Limb (tissue), 2 donors: ENCODE measurements at regions not wholly inside any gene's neighbourhood (a gene's known extent, or its start where the extent isn't known, plus 50 kb on each side); places are given as distances from the start of the nearest gene placed in this dataset.

Experiments used
- DNase-seq, 2 donors: peaks; one replicate each; pipeline ENCODE4 v3.0.0-alpha.2; 2016; ENCODE audit errors: extremely low spot score in 2 of 2

DNA sequence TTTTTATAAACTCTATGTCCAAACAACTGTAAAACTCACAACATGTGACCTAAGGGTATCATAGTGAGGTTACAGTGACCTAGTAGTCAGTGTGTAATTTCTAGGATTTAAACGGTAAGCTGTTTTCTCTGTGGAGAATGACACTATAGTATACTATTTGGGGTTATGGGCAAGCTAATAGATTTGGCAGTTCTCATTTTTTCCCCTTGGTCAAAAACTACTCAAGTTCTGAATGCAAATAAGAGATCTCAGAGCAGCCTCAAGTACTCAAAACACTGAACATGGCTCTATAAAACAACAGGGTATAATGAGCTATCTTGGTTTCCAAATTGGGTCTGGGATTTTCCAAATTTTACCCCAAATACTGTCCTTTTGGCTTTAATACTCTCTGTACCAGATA lies 88.5 kb upstream of the HMCN1 start:
- DNase-seq = no peak

DNA sequence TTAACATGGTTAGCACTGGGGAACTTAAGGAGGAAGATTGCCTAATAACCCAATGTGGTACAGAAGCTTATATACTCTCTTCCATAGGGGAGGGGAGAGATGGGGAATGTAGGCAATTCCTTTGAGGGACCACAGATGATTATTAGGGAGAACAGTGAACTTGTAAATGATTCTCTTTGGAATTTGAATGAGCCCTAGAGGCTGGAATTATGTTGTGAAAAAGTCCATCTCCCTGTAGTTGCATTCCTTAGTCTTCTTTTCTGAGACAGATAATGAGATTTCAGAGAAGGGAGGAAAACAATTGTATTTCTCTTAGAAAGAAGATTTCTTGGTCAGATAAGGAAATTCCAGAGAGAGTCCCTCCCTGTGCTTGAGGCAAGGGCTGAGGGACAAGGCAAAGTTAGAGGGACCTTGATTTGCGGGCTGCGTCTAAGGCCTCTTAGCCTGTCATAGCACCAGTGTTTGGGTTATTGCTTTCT lies 89.0 kb upstream of the HMCN1 start:
- DNase-seq = no peak

DNA sequence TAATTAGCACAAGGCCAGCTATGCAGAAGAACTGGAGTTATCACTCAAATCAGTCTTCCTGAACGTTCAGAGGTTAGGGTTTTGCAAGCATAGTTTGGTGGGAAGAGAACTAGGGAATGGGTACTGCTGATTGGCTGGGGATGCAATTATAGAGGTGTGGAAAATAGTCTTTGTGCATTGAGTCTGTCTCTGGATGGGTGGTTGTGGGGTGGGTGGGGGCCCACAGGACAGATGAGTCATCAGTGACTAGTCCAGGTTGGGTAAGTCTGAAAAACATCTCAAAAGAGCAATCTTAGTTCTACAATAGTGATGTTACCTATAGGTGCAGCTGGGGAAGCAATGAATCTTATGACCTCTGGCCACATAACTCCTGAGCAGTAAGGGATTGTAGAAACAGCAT lies 89.7 kb upstream of the HMCN1 start:
- no peak for DNase-seq

DNA sequence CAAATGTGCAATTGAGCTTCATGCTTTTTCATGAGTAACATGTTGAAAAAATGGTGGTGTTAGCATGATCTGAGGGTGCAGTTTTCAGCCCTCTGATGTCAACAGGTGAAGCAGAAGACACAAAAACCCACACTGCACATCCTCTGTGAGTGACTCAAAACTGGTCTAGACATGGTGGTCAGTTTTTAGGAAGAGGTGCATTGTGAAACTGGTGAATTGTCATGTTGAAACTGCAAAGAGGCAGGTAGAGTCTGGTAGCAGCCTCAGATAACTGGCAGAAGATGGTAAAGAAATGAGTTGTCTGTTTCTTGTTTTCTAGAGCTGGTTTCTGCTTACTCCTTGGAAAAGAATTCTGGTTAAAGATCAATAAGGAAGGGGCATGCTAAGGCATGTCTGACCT lies 97.3 kb upstream of the HMCN1 start:
- DNase-seq = no peak

DNA sequence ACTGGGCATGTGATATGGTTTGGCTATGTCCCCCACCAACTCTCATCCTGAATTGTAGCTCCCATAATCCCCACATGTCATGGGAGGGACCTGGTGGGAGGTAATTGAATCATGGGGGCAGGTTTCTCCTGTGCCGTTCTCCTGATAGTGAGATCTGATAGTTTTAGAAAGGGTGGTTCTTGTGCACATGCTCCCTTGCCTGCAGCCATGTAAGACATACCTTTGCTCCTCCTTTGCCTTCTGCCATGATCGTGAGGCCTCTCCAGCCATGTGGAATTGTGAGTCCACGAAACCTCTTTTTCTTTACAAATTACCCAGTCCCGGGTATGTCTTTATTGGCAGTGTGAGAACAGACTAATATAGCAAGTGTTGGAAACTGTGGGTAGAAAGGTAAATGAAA lies 99.5 kb upstream of the HMCN1 start:
- no peak for DNase-seq

DNA sequence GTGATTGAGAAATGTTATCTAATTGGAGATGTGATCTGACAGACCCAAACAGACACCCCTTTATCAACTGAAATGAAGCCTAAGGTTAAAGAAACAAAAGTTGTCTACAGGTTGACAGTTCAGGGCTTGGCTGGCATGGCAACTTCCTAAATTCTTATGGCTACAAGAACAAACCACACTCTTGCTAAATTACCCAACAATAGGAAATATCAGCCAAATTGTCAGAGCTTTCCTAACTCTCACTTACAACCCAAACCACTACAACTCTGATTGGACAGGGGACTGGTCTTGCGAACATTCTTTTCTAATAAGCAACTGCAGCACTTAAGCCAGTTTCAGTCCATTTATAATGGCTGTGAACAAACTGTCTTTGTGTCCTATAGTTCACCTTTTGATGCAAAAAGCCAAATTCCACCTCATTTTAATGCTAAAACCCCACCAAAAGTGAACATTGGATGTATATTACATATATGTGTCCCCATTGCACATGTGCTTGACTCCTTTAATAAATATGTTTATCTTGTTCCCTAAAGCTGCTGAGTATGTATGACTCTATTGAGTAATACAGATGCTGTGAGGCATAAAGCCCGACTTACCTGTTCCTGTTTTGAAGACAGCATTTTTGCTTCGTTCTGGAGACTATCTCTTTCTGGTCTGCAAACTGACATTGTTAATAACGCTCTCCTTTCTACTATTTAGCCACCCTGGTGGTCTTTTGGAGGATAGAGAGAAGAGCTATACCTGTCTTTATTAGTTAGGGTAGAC lies 101.3 kb upstream of the HMCN1 start:
- DNase-seq = no peak

DNA sequence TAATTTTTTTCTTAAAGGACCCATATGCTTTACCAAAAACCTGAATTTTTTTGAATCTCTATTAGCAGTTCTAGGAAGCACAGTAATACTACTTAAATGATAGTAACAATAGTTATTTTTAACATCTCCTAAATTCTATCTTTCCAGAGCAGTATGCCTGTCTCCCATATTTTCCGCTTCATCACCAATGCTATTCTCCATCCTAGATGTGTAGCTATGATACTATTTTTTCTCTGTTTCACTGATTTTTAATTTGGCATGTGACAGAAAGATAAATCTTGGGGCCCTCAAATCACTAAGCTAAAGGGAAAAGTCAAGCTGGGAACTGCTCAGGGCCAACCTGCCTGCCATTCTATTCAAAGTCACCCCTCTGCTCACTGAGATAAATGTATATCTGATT lies 102.3 kb upstream of the HMCN1 start:
- DNase-seq = no peak

DNA sequence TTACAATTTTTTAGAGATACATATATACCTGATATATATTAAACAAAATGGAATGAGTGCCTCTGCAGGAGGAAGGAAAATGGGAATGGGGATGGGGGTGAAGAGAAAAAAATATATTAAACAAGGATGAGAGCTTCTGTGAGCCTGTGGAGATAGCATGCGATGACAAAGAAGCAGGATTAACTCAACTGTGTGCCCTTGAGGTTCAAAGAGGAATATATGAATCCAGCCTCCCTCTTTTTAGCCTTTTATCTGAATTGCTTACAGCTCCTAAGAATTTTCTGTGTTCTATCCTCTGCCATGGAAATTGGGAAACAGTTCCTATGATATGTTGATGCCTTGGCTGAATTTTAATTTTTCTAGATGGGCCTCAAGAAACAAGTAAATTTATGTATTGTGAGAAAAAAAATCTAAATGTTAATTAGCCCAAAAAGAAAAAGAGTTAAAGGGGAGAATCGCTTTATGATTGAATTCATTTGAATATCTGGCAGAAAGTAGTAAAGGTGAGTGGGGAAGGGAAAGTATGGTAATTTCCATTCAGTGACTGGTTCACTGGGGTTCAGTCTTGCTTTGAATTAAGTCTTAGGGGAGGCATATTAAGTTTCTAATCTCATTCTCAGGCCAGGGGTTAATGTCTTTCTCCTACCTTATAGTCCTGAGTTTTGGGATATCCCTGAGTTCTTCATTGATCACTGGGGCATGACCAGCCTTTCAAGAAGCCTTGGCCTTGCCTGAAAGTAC lies 106.3 kb upstream of the HMCN1 start:
- DNase-seq = no peak

DNA sequence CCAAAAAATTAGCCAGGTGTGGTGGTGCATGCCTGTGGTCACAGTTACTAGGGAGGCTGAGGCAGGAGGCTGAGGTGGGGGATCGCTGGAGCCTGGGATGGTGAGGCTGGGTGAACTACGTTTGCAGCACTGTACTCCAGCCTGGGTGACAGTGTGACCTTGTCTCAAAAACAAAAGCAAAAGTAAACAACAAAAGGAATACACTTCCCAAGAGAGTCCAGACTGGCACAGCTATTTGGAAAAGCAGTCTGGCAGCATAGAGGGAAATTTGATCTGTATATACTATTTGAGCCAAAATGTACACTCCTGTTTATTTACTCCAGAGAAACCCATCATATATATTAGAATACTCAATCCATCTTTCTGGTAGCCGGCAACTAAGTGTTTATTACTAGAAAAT lies 107.0 kb upstream of the HMCN1 start:
- DNase-seq = no peak

DNA sequence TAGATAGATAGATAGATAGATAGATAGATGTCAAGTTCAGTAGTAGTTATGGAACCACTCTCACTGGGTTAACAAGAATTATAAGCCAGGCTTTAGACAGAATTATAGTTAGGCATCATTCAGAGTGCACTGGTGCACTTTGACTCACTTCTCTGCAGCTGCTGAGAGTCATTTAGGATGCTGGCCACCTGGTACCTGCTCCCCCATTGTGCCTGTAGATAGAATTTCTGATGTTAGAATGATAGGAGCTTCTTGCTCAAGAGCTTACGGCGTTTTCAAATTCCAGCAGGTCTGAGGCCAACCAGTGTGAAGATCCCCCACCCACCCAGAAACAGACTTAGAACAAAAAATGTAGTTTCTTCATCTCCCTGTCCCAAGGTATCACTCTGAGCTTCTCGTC lies 107.8 kb upstream of the HMCN1 start:
- DNase-seq = no peak

DNA sequence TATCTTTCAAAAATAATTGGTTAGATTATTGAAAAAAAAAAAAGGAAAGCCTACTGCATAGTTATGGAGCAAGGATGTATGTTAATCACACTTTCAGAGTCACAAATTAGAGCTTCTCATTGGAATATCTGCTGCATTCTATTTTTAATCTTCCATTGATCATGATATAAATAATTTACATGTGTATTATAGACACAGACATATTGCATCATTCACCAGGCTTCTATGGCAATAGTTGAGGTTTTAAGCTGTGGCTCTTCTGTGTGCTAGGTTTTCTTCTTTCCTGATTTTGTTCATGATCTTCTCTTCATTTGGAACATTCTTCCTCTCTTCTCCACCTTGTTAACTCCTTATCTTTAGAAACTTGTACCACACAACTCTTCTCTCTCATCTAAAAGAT lies 123.2 kb upstream of the HMCN1 start:
- no peak for DNase-seq

DNA sequence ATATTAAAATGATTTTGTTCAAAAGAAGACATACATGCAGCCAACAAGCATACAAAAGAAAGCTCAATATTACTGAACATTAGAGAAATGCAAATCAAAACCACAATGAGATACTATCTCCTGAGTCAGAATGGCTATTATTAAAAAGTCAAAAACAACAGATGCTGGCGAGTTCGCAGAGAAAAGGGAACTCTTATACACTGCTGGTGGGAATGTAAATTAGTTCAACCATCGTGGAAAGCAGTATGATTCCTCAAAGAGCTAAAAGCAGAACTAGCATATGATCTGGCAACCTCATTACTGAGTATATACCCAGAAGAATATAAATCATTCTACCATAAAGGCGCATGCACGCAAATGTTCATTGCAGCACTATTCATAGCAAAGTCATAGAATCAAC lies 126.0 kb upstream of the HMCN1 start:
- DNase-seq = no peak

DNA sequence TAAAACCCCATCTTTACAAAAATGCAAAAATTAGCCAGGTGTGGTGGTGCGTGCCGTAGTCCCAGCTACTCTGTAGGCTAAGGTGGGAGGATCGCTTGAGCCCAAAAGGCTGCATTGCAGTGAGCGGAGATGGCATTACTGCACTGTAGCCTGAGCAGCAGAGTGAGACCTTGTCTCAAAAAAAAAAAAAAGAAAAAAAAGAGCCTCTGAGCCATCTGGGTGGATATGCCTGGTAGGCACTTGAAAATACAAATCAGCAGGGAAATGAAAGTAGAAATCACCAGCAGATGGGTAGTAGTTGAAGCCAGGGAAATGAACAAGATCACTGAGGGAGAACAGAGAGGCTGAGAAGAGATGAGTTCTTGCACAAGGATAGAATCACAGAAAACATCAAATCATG lies 131.0 kb upstream of the HMCN1 start:
- DNase-seq = no peak

DNA sequence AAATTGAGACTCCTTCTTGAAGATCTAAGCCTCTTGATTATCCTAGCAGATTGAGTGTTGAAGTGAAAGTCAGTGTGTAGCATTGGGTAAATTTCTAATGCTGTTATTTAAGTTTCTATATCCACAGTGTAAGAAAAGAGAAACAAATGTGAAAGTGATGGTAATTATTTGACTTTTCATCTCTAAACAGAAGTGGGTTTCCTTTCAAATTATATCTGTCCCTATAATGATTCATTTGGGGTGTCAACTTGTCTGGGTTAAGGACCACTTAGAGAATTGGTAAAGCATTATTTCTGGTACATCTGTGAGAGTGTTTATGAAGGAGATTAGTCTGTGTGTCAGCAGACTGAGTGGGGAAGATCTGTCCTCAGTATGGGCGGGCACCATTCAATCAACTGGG lies 133.0 kb upstream of the HMCN1 start:
- DNase-seq = no peak

DNA sequence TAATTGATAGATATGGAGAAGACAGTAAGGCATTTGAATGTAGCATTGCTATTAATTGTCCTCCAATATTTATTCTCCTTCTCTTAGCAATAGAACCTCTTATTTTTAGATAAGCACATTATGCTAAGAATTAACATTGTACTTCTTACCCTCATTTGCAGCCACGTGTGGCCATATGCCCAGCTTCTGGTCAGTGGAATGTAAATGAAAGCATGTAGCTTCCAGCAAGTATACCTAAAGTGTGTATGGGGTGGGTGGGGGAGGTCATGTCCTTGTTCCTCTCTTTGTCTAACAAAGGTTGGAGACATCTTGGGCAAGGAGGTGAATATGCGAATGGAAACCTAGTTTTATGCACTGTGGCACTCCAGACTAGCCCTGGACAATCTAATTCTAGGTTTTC lies 133.6 kb upstream of the HMCN1 start:
- DNase-seq = no peak

DNA sequence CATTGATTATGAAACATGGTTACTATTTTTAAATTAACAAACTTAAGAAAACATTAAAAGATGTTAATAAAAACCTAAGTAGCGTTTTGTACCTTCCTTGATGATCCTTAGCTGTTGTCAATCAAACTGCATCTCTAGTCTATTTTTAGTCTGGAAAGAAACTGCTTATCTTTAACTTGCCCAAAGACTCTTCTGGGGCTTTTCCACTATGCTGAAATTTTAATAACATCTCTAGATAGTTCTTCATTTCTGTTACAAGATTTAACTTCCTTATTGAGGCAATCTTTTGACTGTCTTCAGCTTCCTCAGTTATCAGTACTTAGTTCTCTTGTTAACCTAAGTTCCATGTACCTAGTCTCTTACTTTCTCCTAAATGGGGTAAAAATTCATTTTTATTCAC lies 135.9 kb upstream of the HMCN1 start:
- DNase-seq = no peak

DNA sequence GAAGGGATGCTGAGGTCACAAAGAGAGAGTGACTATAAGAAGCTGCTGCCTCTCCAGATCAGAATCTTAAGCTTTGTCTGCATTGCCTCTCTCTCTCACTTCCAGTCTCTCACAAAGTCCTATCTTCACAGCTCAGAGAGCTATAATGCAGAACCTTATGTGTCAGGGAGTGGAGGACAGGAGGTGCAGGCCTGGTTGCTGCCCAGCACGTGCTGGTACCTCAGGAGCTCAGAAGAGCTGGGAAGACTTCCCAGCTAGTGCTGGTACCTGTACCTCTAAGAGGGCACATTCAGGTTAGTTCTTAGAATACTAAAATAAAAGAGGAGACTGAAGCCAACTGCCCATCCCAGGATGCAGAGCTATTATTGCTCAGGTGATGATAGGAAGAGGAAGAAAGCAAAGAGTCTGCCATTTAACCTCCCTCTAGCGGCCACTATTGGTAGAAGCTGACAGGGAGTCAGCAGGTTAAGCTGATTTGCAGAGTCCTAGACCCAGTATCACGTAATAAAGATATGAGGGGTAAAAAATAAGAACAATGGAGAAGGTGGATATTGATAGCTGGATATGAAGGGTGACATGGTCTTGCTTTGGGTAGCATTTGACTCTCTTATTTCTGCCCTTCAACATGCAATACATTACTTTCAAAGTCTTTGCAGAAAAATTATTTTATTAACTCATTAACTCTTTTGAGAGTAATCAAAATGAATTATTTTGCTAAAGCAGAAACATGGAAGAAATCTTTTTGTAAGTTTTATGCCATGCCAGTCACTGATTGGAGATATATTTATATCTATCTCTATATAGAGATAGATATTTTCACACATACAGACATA lies 138.1 kb upstream of the HMCN1 start:
- DNase-seq = peak; percentile 14 to 44

DNA sequence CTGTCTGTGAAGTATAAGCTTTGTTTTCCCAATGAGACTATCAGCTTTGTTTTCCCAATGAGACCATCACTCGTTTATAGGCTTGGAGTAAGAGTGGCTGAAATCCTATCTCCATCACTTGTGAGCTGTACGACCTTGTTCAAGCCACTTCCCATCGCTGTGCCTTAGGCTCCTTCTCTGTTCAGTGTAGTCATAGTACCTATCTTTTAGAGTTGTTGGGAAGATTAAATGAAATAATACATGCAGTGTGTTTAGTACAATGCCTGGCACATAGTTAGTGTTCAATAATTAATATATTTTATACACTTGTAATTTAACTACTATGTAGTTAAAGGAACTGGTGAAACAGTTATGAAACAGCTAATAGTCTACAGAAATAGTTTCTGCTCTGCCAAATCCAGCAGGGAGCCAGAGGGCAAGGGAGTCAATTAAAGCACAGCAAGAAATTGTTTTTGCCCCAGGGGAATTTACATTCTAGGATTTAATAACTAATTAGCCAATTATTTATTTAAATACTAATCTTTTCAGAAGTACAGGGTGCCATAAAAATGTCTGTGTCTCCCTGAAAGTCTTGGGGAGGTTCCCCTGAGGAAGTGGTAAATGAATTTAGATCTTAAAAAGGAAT lies 139.3 kb upstream of the HMCN1 start:
- no peak for DNase-seq

DNA sequence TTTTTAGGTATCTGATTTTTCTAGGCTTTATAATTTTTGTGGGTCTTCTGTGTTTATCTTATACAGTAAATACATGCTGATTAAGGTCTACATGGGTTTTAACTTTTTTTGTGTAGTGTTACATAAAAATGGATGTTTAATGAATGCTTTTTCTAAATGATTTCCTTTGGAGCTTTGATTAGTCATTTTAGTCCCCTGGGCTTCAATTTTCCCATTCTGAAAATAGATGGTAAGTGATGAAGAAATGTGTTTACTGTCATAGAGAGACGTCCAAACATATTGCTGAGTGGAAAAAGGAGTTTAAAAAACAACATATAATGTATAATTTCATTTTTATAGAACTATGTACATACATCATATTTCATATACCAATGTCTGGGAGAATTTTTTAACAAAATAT lies 140.9 kb upstream of the HMCN1 start:
- DNase-seq = no peak

DNA sequence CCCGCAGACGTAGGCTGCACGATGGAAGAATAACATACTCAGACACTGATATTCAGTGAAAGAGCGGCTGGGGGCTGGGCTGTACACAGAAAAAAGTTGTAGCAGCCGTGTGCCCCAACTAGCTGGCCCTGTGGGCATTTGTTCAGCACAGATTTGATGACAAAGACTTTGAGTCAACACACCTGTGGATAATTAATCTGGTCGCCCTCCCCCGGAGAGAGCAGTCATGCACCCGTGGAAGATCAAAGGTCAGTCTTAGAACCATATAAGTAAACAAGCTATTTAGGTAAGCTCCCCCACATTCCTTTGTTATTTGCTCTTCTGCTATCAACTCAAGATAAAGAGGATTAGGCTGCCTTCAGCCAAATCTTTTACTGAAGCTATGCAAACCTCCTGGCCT lies 148.4 kb upstream of the HMCN1 start:
- no peak for DNase-seq

DNA sequence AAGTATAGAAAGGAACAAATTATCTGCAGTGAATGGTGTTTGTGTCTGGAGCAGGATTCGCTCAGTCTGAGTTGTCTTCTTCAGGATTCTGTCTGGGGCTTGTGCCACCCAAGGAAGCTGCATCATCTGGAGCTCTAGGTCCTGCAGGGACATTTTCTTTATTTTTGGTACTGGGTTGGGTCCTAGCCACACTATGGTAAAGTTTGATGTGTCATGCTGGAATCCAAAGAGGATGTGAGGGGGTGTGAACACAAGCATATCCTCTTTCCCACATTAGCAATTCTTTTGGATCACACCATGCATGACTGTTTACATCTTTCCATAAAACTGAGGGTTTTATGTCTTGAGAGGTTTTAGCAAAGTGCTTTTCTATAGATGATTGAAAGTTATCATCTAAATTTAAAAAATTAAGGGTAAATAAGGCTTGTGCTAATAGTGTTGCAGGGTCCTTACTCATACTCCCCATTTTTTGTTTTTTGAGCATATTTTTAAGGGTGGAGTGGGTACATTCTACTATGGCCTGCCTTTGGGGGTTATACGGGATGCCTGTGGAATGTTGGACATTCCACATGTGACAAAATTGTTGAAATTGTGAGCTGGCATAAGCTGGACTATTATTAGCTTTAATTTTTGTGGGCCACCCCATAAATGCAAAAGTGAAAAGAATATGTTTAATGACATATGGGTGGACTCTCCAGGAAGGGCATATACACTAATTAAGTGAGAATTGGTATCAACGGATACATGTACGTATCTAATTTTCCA lies 152.0 kb upstream of the HMCN1 start:
- DNase-seq = no peak
